Esophagus mucosa (tissue), 1 donor: ENCODE measurements at regions not wholly inside any gene's neighbourhood (a gene's known extent, or its start where the extent isn't known, plus 50 kb on each side); places are given as distances from the start of the nearest gene placed in this dataset.
"Not testable (repeated sequence)": the region's sequence is repeated elsewhere in the genome, so short reads cannot be mapped to it uniquely, and the experiment has no call there.

ENCODE experiments used
- ATAC-seq: fragments of 200-7000 bp; cut with Tn5 transposase; one replicate; pipeline ENCODE4 v1.9.1; 2020
- donor health status: DM: yes; HTN: yes; CAD: no.

DNA sequence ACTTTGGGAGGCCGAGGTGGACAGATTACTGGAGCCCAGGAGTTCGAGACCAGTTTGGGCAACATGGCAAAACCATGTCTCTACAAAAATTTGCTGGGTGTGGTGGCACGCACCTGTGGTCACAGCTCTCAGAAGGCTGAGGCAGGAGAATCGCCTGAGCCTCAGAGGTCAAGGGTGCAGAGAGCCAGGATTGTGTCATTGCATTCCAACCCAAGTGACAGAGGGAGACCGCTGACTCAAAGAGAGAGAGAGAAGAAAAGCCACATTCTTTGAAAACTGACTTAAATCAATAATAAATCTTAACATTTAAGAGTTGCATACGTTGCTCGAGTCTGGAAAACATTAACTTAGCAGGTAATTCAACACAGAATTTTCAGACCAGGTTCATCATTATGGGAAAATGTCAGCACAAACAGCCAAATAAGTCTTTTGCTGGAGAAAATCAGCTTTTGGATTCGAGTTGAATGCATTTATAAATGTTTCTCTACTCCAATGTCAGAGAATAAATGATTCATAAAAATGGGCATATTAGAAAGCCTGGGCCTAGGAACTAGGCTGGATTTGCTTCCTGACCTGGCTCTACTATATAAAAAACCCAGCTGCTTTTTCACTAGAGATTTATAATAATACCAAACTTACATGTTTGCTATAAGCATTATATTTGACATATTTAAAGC, 68.3 kb upstream of the RBPJ start:
- ATAC-seq, result no peak

DNA sequence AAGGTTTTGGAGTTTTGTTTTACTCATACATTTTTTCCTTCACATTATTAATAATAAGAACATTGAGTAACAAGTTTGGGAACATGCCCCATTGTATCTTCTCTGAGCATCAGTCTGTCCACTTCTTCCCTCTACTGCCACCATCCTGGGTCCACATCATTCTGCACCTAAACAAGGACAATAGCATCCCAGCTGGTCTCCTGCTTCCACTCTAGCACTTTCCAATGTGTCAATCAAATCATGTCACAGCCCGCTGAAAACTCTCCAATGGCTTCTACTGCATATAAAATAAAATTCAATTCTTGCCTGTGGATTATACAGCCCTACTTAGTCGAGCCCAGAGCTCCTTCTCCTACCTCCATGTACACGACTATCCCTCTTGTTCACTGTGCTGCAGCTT, 66.8 kb upstream of the RBPJ start:
- no peak for ATAC-seq

DNA sequence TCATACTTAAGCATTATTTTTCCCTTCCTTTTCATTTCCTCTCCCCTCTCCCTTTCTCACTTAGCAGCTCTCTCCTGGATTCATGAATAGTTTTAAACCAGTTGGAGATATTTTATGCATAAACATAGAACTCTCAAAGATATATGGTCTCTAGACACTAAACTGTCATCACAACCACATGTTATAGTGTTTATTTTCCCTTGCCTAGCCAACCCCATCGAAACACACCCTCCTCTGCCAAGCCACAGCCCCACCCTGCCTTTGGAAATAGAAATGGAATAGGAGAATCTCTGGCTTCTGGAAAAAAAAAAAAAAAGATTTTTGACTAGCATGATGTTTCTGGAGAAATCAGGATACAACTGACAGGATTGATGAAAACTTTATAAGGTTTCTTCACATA, 64.8 kb upstream of the RBPJ start:
- ATAC-seq, result no peak

GRCh38 chr4:26257444-26257843, 63.4 kb upstream of the RBPJ start:
- not testable (repeated sequence) for ATAC-seq

GRCh38 chr4:26257850-26258249, 63.0 kb upstream of the RBPJ start:
- no peak for ATAC-seq

GRCh38 chr4:26260571-26260970, 60.2 kb upstream of the RBPJ start:
- no peak for ATAC-seq

GRCh38 chr4:26261405-26261804, 59.4 kb upstream of the RBPJ start:
- no peak for ATAC-seq

DNA sequence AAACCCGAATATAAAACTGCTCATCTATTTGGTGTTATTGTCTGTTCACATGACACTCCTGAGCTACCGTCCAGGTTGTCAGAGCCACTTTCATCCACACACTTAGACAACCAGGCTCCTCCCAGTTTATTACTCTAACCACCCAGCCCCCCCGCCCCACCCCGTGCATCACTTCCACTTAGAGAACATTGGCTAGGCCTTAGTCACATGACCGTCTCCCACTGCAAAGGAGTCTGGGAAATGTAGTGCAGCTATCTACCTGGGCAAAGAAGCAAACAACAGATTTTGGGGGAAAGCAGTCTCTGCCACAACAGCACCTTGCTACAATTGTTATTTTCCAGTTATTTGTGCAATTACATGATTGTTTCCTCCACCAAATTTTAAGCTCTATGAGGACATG, 57.6 kb upstream of the RBPJ start:
- ATAC-seq, result no peak

GRCh38 chr4:26264109-26264508, 56.7 kb upstream of the RBPJ start:
- no peak for ATAC-seq

DNA sequence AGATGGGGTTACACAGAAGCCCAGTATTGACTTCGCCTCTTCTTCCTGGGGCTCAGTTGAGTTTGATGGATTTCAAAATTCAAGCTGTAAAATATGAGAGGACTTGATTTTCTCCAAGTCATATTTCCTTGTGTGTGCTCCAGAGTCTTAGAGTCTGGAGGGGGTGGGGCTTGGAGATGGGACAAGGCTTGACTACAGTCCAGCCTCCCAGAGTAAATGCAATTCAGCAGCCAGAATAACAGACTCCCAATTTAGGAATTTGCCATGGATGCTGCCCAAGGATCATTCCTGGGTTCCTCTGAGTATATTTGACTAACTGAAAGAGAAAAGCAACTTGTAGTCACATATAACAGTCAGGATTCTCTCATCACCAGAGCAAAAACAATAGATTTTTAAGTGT, 53.7 kb upstream of the RBPJ start:
- no peak for ATAC-seq

DNA sequence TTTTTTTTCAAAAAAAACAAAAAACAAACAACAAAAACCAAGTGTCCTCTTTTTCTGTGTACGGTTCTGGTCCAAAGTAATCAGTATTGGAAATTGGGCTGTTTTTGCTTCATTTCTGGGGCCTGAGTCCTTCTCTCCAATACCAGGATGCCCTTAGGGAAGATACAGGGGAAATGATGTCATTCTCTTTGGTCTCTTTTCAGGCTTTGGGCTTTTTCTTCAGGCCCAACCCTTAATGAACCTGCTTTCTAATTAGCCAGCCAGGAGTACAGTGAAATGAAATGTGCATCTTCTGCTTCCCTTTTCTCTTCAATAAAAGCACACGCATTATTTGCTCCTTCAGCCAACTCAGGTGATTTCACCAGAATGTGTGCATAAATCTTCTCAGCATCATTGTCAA, 52.6 kb upstream of the RBPJ start:
- no peak for ATAC-seq

DNA sequence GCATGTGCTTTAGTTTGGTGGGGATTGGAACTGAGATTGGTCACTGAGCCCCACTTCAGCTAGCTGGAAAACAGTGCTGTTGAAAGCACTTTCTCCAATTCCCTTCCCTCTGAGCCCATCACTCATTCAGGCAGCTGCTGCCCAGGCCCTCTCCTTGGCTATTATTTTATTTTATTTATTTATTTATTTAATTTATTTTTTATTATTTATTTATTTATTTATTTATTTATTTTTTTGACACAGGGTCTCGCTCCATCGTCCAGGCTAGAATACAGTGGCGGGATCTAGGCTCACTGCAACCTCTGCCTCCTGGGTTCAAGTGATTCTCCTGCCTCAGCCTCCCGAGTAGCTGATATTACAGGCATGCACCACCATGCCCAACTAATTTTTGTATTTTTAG, 51.8 kb upstream of the RBPJ start:
- ATAC-seq, result no peak
